NT2/D1 (cell line): ENCODE measurements at regions not wholly inside any gene's neighbourhood (a gene's known extent, or its start where the extent isn't known, plus 50 kb on each side); places are given as distances from the start of the nearest gene placed in this dataset.

Experiments used
- DNase-seq: peaks from one replicate; pipeline ENCODE4 v3.0.0-alpha.2; 2011; ENCODE audit warnings: low read depth, low spot score
- H3K27me3 ChIP-seq: 2 replicates; pipeline ENCODE4 v1.6.0; 2011; ENCODE audit warnings: mild to moderate bottlenecking; ENCODE audit not compliant: insufficient read length, insufficient read depth
- H3K36me3 ChIP-seq: 2 replicates; pipeline ENCODE4 v1.6.1; 2011; ENCODE audit warnings: mild to moderate bottlenecking, low read length, mixed read lengths; ENCODE audit not compliant: insufficient read depth, insufficient read length
- H3K4me1 ChIP-seq: 2 replicates; pipeline ENCODE4 v1.5.1; 2011; ENCODE audit not compliant: insufficient read depth, insufficient read length
- H3K4me3 ChIP-seq: 2 replicates; pipeline ENCODE4 v1.5.1; 2011; ENCODE audit warnings: low read depth; ENCODE audit not compliant: insufficient read length
- H3K9ac ChIP-seq: 2 replicates; pipeline ENCODE4 v1.6.0; 2011; ENCODE audit warnings: low read depth; ENCODE audit not compliant: insufficient read length
- H3K9me3 ChIP-seq: 2 replicates; pipeline ENCODE4 v1.5.1; 2011; ENCODE audit warnings: mild to moderate bottlenecking, low read length; ENCODE audit not compliant: insufficient read depth
- SUZ12 ChIP-seq: IDR thresholded peaks from 2 replicates; pipeline ENCODE4 v1.6.1; 2011; ENCODE audit not compliant: insufficient read length, insufficient read depth; ENCODE audit errors: extremely low read depth
- YY1 ChIP-seq: IDR thresholded peaks from 2 replicates; pipeline ENCODE4 v1.6.1; 2011; ENCODE audit not compliant: insufficient read length, insufficient read depth
- ZNF274 ChIP-seq: IDR thresholded peaks from 2 replicates; pipeline ENCODE4 v1.6.1; 2011; ENCODE audit warnings: mild to moderate bottlenecking, low read depth, low read length

DNA sequence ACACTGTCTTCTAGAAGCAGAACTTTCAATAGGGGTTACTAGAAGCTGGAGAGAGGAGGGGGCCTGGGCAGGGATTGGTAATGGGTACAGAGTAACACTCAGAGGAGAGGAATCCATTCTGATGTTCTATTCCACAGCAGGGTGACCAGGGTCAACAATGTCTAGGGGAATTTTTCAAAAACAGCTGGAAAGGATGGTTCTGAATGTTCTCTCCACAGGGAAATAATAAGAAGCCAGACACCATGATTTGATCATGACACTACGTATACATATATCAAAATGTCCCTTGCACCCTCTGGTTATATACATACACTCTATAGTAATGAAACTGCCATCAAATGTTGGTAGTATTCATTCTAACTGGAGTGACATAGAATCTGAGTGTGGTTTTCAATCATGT, 111.2 kb upstream of the TOP3B start:
- no peak overlapping the region for H3K9ac ChIP-seq
- H3K4me3 ChIP-seq = no peak overlapping the region
- H3K4me1 ChIP-seq = no peaks in the 10 kb centered on the region
- no peak for TF ChIP-seq YY1
- TF ChIP-seq SUZ12 = no peak
- no peak for TF ChIP-seq ZNF274
- H3K9me3 ChIP-seq = peaks cover 13% of the 10 kb centered on the region
- DNase-seq = no peak
- H3K27me3 ChIP-seq = peaks cover 100% of the 10 kb centered on the region
- H3K36me3 ChIP-seq = no peaks in the 10 kb centered on the region

DNA sequence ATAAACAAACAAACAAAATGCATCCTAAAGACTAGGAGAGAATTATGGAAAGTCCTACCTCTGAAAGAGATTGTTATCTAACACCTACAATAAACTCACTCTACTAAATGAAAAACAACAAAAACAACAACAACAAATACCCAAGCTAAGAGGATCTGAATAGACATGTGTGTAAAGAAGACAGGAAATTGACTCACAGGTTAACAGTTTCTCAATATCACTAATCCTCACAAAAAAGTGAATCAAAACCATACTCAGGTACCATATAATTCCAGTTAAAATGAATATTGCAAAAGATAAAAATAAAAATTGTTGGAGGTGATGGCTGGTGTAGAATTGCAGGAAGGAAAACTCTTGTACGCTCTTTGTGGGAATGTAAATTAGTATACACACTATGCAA, 110.4 kb upstream of the TOP3B start:
- Histone ChIP-seq H3K36me3 (no peaks in the 10 kb centered on the region), H3K27me3 (peaks cover 100% of the 10 kb centered on the region), H3K9ac (no peak overlapping the region), H3K4me1 (no peaks in the 10 kb centered on the region), H3K9me3 (peaks cover 6% of the 10 kb centered on the region), H3K4me3 (no peak overlapping the region)
- TF ChIP-seq SUZ12 (no peak), YY1 (no peak), ZNF274 (no peak)
- DNase-seq = no peak

DNA sequence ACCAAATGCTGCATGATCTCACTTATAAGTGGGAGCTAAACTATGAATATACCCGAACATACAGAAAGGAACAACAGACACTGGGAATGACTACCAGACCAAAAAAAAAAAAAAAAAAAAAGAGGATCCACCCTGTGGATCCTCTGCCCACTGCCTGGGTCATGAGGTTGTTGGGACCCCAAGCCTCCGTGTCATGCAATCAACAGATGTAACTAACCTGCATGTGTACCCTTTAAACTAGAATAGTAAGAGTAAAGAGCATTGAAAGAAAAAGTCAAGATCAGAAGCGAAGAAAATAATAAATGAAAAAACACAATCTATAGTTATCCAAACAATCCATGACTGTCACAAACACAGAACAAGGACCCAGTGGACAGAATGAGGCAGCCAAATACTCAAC, 109.5 kb upstream of the TOP3B start:
- DNase-seq = no peak
- Histone ChIP-seq H3K4me3 (no peak overlapping the region), H3K27me3 (peaks cover 99% of the 10 kb centered on the region), H3K9ac (no peak overlapping the region), H3K9me3 (no peaks in the 10 kb centered on the region), H3K4me1 (no peaks in the 10 kb centered on the region), H3K36me3 (no peaks in the 10 kb centered on the region)
- TF ChIP-seq SUZ12 (no peak), ZNF274 (no peak), YY1 (no peak)

DNA sequence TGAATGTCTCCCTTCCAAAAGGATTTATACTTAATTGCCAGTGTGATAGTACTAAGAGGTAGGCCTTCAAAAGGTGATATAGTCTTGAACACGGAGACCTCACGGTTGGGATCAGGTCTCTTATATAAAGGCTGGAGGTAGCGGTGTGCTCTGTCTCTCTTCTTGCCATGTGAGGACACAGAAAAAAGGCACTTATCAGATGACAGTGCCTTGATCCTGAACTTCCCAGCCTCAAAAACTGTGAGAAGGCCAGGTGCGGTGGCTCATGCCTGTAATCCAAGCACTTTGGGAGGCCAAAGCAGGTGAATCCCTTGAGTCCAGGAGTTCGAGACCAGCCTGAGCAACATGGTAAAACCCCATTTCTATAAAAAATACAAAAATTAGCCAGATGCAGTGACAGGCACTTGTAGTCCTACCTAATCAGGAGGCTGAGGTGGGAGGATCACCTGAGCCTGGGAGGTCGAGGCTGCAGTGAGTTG, 108.9 kb upstream of the TOP3B start:
- Histone ChIP-seq H3K9ac (no peak overlapping the region), H3K9me3 (no peaks in the 10 kb centered on the region), H3K4me3 (no peak overlapping the region), H3K27me3 (peaks cover 99% of the 10 kb centered on the region), H3K36me3 (no peaks in the 10 kb centered on the region), H3K4me1 (no peaks in the 10 kb centered on the region)
- TF ChIP-seq SUZ12 = no peak
- no peak for TF ChIP-seq ZNF274
- no peak for TF ChIP-seq YY1
- DNase-seq = no peak

DNA sequence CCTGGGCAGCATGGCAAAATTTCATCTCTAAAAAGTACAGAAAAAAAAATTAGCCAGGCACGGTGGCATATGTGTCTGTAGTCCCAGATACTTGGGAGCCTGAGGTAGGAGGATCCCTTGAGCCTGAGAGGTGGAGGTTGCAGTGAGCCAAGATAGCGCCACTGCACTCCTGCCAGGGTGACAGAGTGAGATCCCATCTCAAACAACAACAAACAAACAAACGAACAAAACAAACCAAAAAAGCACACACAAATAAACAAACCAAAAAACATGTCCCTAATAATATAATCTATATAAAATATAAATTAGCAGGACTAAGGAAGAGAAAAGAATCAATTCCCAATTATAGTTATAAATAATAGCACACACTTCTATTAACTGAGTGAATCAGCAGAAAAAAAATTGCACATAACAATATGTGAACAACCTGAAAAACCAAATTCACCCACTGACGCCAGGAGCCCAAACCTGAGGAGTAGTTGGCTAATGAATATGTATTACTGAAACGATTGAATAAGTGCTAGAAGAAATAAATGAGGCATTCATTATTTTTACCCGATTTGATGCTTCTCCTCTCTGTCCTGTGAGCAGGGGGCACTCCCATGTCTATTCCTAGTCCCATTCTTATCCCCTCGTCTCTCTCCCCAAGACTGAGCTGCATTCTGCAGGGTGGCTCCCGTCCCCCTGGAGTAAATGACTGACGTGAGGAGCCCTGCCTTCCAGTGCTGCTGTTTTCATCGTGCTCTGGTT, 108.2 kb upstream of the TOP3B start:
- TF ChIP-seq SUZ12 = no peak
- TF ChIP-seq YY1 = no peak
- TF ChIP-seq ZNF274 = no peak
- Histone ChIP-seq H3K9ac (no peak overlapping the region), H3K9me3 (no peaks in the 10 kb centered on the region), H3K4me3 (no peak overlapping the region), H3K4me1 (no peaks in the 10 kb centered on the region), H3K36me3 (no peaks in the 10 kb centered on the region), H3K27me3 (peaks cover 99% of the 10 kb centered on the region)
- DNase-seq = no peak

DNA sequence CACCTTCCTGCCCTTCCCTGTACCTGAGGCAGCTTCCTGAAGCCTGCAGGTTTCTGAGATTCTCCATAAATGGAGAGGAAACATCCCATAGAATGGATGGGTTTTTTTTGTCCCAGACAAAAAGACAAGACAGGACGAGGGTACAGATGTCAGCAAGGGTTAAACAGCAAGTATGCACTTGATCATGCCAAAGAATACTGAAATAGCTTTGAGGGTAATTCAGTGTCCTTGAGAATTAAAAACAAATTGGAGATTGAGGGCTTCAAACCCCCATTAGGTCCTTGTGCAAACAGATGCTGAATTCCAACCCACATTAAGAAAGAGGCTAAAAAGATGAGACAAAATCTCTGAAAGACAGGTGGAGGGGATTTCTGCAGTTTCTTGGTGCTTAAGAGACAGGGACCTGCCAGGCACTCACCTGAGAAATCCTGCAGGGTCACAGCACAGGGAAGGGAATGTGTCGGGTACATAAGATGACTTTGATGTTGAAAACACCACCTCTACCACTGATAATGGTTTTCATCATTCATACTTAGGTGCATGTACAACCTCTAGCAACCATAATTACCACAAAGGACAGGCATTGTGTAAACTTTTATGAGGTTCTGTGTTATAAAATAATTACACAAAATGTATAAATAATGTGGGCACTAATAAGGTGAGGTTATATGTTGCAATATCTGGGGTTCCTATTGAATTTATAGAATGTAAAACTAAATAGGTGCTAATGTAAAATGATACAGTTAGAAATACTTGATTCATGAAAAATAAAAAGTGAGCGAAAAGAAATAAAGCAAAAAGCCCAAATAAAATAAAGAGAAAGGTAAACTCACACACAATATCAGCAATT, 107.1 kb upstream of the TOP3B start:
- TF ChIP-seq YY1 (no peak), SUZ12 (no peak), ZNF274 (no peak)
- Histone ChIP-seq H3K9me3 (no peaks in the 10 kb centered on the region), H3K4me3 (no peak overlapping the region), H3K9ac (no peak overlapping the region), H3K27me3 (peaks cover 99% of the 10 kb centered on the region), H3K36me3 (no peaks in the 10 kb centered on the region), H3K4me1 (no peaks in the 10 kb centered on the region)
- DNase-seq = no peak
